Fibroblast of pulmonary artery (primary cell): ENCODE measurements at regions not wholly inside any gene's neighbourhood (a gene's known extent, or its start where the extent isn't known, plus 50 kb on each side); places are given as distances from the start of the nearest gene placed in this dataset.
"Not testable (repeated sequence)": the region's sequence is repeated elsewhere in the genome, so short reads cannot be mapped to it uniquely, and the experiment has no call there.

Experiments
- DNase-seq: peaks from one replicate; pipeline ENCODE4 v3.0.0-alpha.2; 2010; ENCODE audit warnings: low read depth
- H3K4me3 ChIP-seq: replicated peaks from 2 replicates; pipeline ENCODE4 v1.5.1; 2011; ENCODE audit warnings: low read depth, mild to moderate bottlenecking, control low read depth, low read length, moderate library complexity
- CTCF ChIP-seq: IDR thresholded peaks from 2 replicates; pipeline ENCODE4 v1.5.1; 2011; ENCODE audit warnings: mild to moderate bottlenecking, control low read depth, low read length, inconsistent platforms; ENCODE audit errors: missing control alignments

- no peak for DNase-seq
- no peak overlapping the region for H3K4me3 ChIP-seq
- no peak for TF ChIP-seq CTCF
Observed at GRCh38 chr2:58764338-58765104, 523.4 kb upstream of the FANCL start.

GRCh38 chr2:58762176-58762781 lies 521.2 kb upstream of the FANCL start:
- DNase-seq, result peak; percentile 50
- TF ChIP-seq CTCF, result peak; percentile 46
- H3K4me3 ChIP-seq, result no peak overlapping the region

GRCh38 chr2:58757971-58758370 lies 516.8 kb upstream of the FANCL start:
- TF ChIP-seq CTCF, result no peak
- H3K4me3 ChIP-seq, result no peak overlapping the region
- no peak for DNase-seq

GRCh38 chr2:58756336-58756735 lies 515.2 kb upstream of the FANCL start:
- H3K4me3 ChIP-seq, result no peak overlapping the region
- TF ChIP-seq CTCF, result no peak
- DNase-seq, result no peak

- not testable (repeated sequence) for H3K4me3 ChIP-seq, DNase-seq
Observed at GRCh38 chr2:58752507-58752906, 511.4 kb upstream of the FANCL start.

- not testable (repeated sequence) for H3K4me3 ChIP-seq, DNase-seq
Observed at GRCh38 chr2:58751676-58752075, 510.6 kb upstream of the FANCL start.

GRCh38 chr2:58749041-58749440 lies 507.9 kb upstream of the FANCL start:
- no peak for DNase-seq
- H3K4me3 ChIP-seq, result no peak overlapping the region
- no peak for TF ChIP-seq CTCF

- H3K4me3 ChIP-seq, DNase-seq: not testable (repeated sequence)
Observed at GRCh38 chr2:58745334-58745733, 504.2 kb upstream of the FANCL start.
